Left ventricle myocardium inferior (tissue), 1 donor: ENCODE measurements at regions not wholly inside any gene's neighbourhood (a gene's known extent, or its start where the extent isn't known, plus 50 kb on each side); places are given as distances from the start of the nearest gene placed in this dataset.

Source experiments
- DNase-seq: peaks from one replicate; pipeline ENCODE4 v3.0.0-alpha.2; 2020
- H3K27ac ChIP-seq: fragments of 200-600 bp; replicated peaks from 2 replicates; pipeline ENCODE4 v1.8.0; 2021
- H3K27me3 ChIP-seq: fragments of 200-600 bp; 2 replicates; pipeline ENCODE4 v1.8.0; 2021; ENCODE audit warnings: low read depth
- H3K36me3 ChIP-seq: fragments of 200-600 bp; 2 replicates; pipeline ENCODE4 v1.8.0; 2021
- H3K4me1 ChIP-seq: fragments of 200-600 bp; 2 replicates; pipeline ENCODE4 v1.8.0; 2021
- H3K4me3 ChIP-seq: fragments of 200-600 bp; 2 replicates; pipeline ENCODE4 v1.8.0; 2021; ENCODE audit warnings: mild to moderate bottlenecking, moderate library complexity
- H3K9me3 ChIP-seq: fragments of 200-600 bp; replicated peaks from 2 replicates; pipeline ENCODE4 v1.8.0; 2021
- CTCF ChIP-seq: fragments of 200-600 bp; IDR thresholded peaks from 2 replicates; pipeline ENCODE4 v1.8.0; 2021; ENCODE audit warnings: antibody characterized with exemption, mild to moderate bottlenecking, borderline replicate concordance
- intact Hi-C: fragments of 100-400 bp; cut with micrococcal nuclease; formaldehyde crosslinking; loops from one replicate; pipeline ENCODE4 v1.11.0; 2022
- donor health status: DM: no; HTN: yes; CAD: no; lungs with severe emphysema.

- Histone ChIP-seq H3K4me3 (no peak overlapping the region), H3K9me3 (no peaks in the 10 kb centered on the region), H3K36me3 (no peaks in the 10 kb centered on the region), H3K4me1 (peaks cover 13% of the 10 kb centered on the region), H3K27me3 (peaks cover 61% of the 10 kb centered on the region), H3K27ac (no peak overlapping the region)
- no peak for TF ChIP-seq CTCF
- no peak for DNase-seq
- intact Hi-C loops: no loop called here
Observed at GRCh38 chr7:101746314-101746713, 71.1 kb upstream of the CUX1 start.

- intact Hi-C loops: no loop called here
- Histone ChIP-seq H3K4me3 (no peak overlapping the region), H3K4me1 (peaks cover 13% of the 10 kb centered on the region), H3K9me3 (no peaks in the 10 kb centered on the region), H3K27ac (no peak overlapping the region), H3K36me3 (no peaks in the 10 kb centered on the region), H3K27me3 (peaks cover 56% of the 10 kb centered on the region)
- TF ChIP-seq CTCF: no peak
- DNase-seq: no peak
Observed at GRCh38 chr7:101747053-101747878, 70.2 kb upstream of the CUX1 start.

GRCh38 chr7:101747879-101748345, 69.5 kb upstream of the CUX1 start:
- H3K4me1 ChIP-seq: peaks cover 11% of the 10 kb centered on the region
- no peak for DNase-seq
- intact Hi-C loops: no loop called here
- H3K9me3 ChIP-seq: no peaks in the 10 kb centered on the region
- no peak overlapping the region for H3K4me3 ChIP-seq
- H3K27me3 ChIP-seq: peaks cover 50% of the 10 kb centered on the region
- H3K36me3 ChIP-seq: no peaks in the 10 kb centered on the region
- TF ChIP-seq CTCF: no peak
- H3K27ac ChIP-seq: no peak overlapping the region

GRCh38 chr7:101749891-101750290, 67.5 kb upstream of the CUX1 start:
- no peaks in the 10 kb centered on the region for H3K9me3 ChIP-seq
- intact Hi-C loops: no loop called here
- H3K36me3 ChIP-seq: no peaks in the 10 kb centered on the region
- no peak overlapping the region for H3K27ac ChIP-seq
- H3K4me1 ChIP-seq: peaks cover 5% of the 10 kb centered on the region
- peaks cover 37% of the 10 kb centered on the region for H3K27me3 ChIP-seq
- DNase-seq: no peak
- H3K4me3 ChIP-seq: no peak overlapping the region
- TF ChIP-seq CTCF: no peak

- intact Hi-C loops: no loop called here
- Histone ChIP-seq H3K4me1 (peaks cover 6% of the 10 kb centered on the region), H3K27me3 (peaks cover 20% of the 10 kb centered on the region), H3K4me3 (no peak overlapping the region), H3K27ac (no peak overlapping the region), H3K9me3 (no peaks in the 10 kb centered on the region), H3K36me3 (no peaks in the 10 kb centered on the region)
- no peak for DNase-seq
- no peak for TF ChIP-seq CTCF
Observed at GRCh38 chr7:101753316-101753715, 64.1 kb upstream of the CUX1 start.
